Bone marrow (tissue), 2 donors: ENCODE measurements at regions not wholly inside any gene's neighbourhood (a gene's known extent, or its start where the extent isn't known, plus 50 kb on each side); places are given as distances from the start of the nearest gene placed in this dataset.
"Not testable (repeated sequence)": the region's sequence is repeated elsewhere in the genome, so short reads cannot be mapped to it uniquely, and the experiment has no call there.

ENCODE experiments used
- DNase-seq, 2 donors: peaks; one replicate each; lab custom pipeline; 2025; lab: John Stamatoyannopoulos, UW

GRCh38 chr13:44149231-44149630 is 224.4 kb upstream of the SERP2 start:
- DNase-seq = not testable (repeated sequence)

- no peak for DNase-seq
These were observed 223.8 kb upstream of the SERP2 start for GRCh38 chr13:44149821-44150220.

- DNase-seq = no peak
These were observed 222.2 kb upstream of the SERP2 start for GRCh38 chr13:44151474-44151873.

GRCh38 chr13:44153496-44153895 is 220.1 kb upstream of the SERP2 start:
- DNase-seq = no peak

- DNase-seq = no peak
These were observed 218.0 kb upstream of the SERP2 start for GRCh38 chr13:44155422-44156293.

GRCh38 chr13:44156294-44156658 is 217.3 kb upstream of the SERP2 start:
- no peak for DNase-seq

GRCh38 chr13:44157606-44158005 is 216.0 kb upstream of the SERP2 start:
- no peak for DNase-seq

- no peak for DNase-seq
These were observed 215.5 kb upstream of the SERP2 start for GRCh38 chr13:44158098-44158521.

GRCh38 chr13:44158881-44159632 is 214.6 kb upstream of the SERP2 start:
- no peak for DNase-seq

GRCh38 chr13:44159633-44160279 is 213.9 kb upstream of the SERP2 start:
- no peak for DNase-seq

GRCh38 chr13:44160591-44161191 is 212.9 kb upstream of the SERP2 start:
- no peak for DNase-seq

GRCh38 chr13:44163108-44163507 is 210.5 kb upstream of the SERP2 start:
- no peak for DNase-seq

GRCh38 chr13:44165221-44165888 is 208.3 kb upstream of the SERP2 start:
- no peak for DNase-seq

GRCh38 chr13:44165889-44166496 is 207.6 kb upstream of the SERP2 start:
- DNase-seq = no peak

GRCh38 chr13:44169018-44169911 is 204.4 kb upstream of the SERP2 start:
- no peak for DNase-seq

GRCh38 chr13:44170731-44171130 is 202.9 kb upstream of the SERP2 start:
- no peak for DNase-seq

GRCh38 chr13:44171156-44171555 is 202.5 kb upstream of the SERP2 start:
- DNase-seq = no peak

GRCh38 chr13:44171861-44172260 is 201.8 kb upstream of the SERP2 start:
- no peak for DNase-seq

- no peak for DNase-seq
These were observed 201.3 kb upstream of the SERP2 start for GRCh38 chr13:44172281-44172810.
